HepG2 (cell line): ENCODE measurements at regions not wholly inside any gene's neighbourhood (a gene's known extent, or its start where the extent isn't known, plus 50 kb on each side); places are given as distances from the start of the nearest gene placed in this dataset.

Source experiments
- ATAC-seq: fragments of 200-7000 bp; cut with Tn5 transposase; 3 replicates; pipeline ENCODE4 v1.9.1; 2020; ENCODE audit warnings: mild to moderate bottlenecking, moderate library complexity
- BruUV-seq: library from RNA; stranded (reverse); fragments of 400-500 nt; replicated peaks from 2 replicates; lab custom pipeline; 2021; lab: Mats Ljungman, UMichigan
- CTCF ChIA-PET: fragments of 300-600 bp; formaldehyde crosslinking; extraction: SDS; loops from one replicate; lab custom pipeline; 2021; ENCODE audit warnings: low total read pairs, inconsistent platforms, low intra/inter-chr PET ratio; lab: Yijun Ruan, JAX
- POLR2A ChIA-PET: fragments of 350-600 bp; sonication (Branson Sonifier 250); formaldehyde crosslinking; loops from one replicate; lab custom pipeline; 2020; ENCODE audit warnings: antibody characterized with exemption, inconsistent platforms; lab: Yijun Ruan, JAX
- DNase-seq: peaks from one replicate; pipeline ENCODE4 v3.0.0-alpha.2; 2015; ENCODE audit warnings: low spot score
- FAIRE-seq: peaks from 3 replicates; lab custom pipeline; 2011; peaks lifted over from hg19 to GRCh38; lab: Jason Lieb, UNC
- H2AFZ ChIP-seq: one replicate; pipeline ENCODE4 v1.6.1; 2011; ENCODE audit warnings: low read length, inconsistent platforms
- H3K27ac ChIP-seq: fragments of 300-600 bp; 3 replicates; pipeline ENCODE4 v1.8.0; 2011; ENCODE audit warnings: mixed run types, mild to moderate bottlenecking, mixed read lengths, low read length, inconsistent platforms; ENCODE audit not compliant: insufficient read depth; ENCODE audit errors: extremely low read length
- H3K27me3 ChIP-seq, 2 experiments: fragments of 200-600 bp in 1 of 2; 2 replicates in 1 of 2; 3 replicates in 1 of 2; pipeline versions ENCODE4 v1.6.0 to v1.8.0; 2011; ENCODE audit warnings: low read length in 2 of 2, mild to moderate bottlenecking in 2 of 2, moderate library complexity in 2 of 2, inconsistent platforms in 1 of 2; ENCODE audit not compliant: insufficient read depth in 2 of 2, control insufficient read depth in 1 of 2
- H3K36me3 ChIP-seq, 2 experiments: fragments of 200-600 bp in 1 of 2; replicated peaks in 1 of 2; 2 replicates in 1 of 2; 3 replicates in 1 of 2; pipeline versions ENCODE4 v1.5.1 to v1.8.0; 2011; ENCODE audit warnings: low read length in 2 of 2, inconsistent platforms in 1 of 2; ENCODE audit not compliant: insufficient read depth in 2 of 2, control insufficient read depth in 1 of 2
- H3K4me1 ChIP-seq: 2 replicates; pipeline ENCODE4 v1.5.1; 2012; ENCODE audit warnings: low read length, inconsistent platforms; ENCODE audit not compliant: insufficient read depth
- H3K4me2 ChIP-seq: 2 replicates; pipeline ENCODE4 v1.6.0; 2011; ENCODE audit warnings: low read depth, low read length, inconsistent platforms
- H3K4me3 ChIP-seq, 3 experiments: fragments of 200-600 bp in 1 of 3; sonication (generic), shearing (Covaris generic) in 1 of 3; replicated peaks in 1 of 3; 2 replicates each; pipeline ENCODE4 v1.5.1; 2011 to 2016; ENCODE audit warnings: low read length in 3 of 3, inconsistent platforms in 2 of 3, low read depth in 2 of 3, mild to moderate bottlenecking in 2 of 3, control low read depth in 1 of 3, mixed read lengths in 1 of 3; ENCODE audit not compliant: insufficient read depth in 1 of 3
- H3K79me2 ChIP-seq: one replicate; pipeline ENCODE4 v1.6.1; 2011; ENCODE audit warnings: low read length, inconsistent platforms; ENCODE audit not compliant: insufficient read depth
- H3K9ac ChIP-seq: 2 replicates; pipeline ENCODE4 v1.6.0; 2011; ENCODE audit warnings: mild to moderate bottlenecking, low read depth, low read length, inconsistent platforms; ENCODE audit not compliant: insufficient read depth
- H3K9me3 ChIP-seq: 2 replicates; pipeline ENCODE4 v1.5.1; 2012; ENCODE audit warnings: mild to moderate bottlenecking, low read length
- H4K20me1 ChIP-seq: 2 replicates; pipeline ENCODE4 v1.6.0; 2011; ENCODE audit warnings: inconsistent platforms, mild to moderate bottlenecking, low read length, moderate library complexity; ENCODE audit not compliant: insufficient read depth
- ARID2 ChIP-seq: sonication (generic); formaldehyde crosslinking; IDR thresholded peaks from 2 replicates; pipeline ENCODE4 v1.8.1; 2022; ENCODE audit warnings: mild to moderate bottlenecking, missing genetic modification reagents, borderline replicate concordance
- ELF1 ChIP-seq: sonication (generic); formaldehyde crosslinking; IDR thresholded peaks from 2 replicates; pipeline ENCODE4 v1.4.0; 2020; ENCODE audit warnings: missing genetic modification reagents
- GATA4 ChIP-seq: sonication (generic); IDR thresholded peaks from 2 replicates; pipeline ENCODE4 v1.6.1; 2016; ENCODE audit warnings: antibody characterized with exemption, low read depth, borderline replicate concordance
- HDAC6 ChIP-seq: fragments of 200-600 bp; sonication (generic); IDR thresholded peaks from 2 replicates; pipeline ENCODE4 v1.7.0; 2017; ENCODE audit warnings: mild to moderate bottlenecking, antibody characterized with exemption, low read length, low read depth
- MLX ChIP-seq: IDR thresholded peaks from 2 replicates; pipeline ENCODE4 v1.6.1; 2016
- NFIC ChIP-seq: IDR thresholded peaks from 2 replicates; pipeline ENCODE4 v1.6.1; 2012; ENCODE audit warnings: mild to moderate bottlenecking, low read length, inconsistent platforms
- RCOR2 ChIP-seq: IDR thresholded peaks from 2 replicates; pipeline ENCODE4 v1.6.1; 2016; ENCODE audit warnings: missing biosample characterization, missing genetic modification reagents
- SNAPC2 ChIP-seq: sonication (generic); formaldehyde crosslinking; IDR thresholded peaks from 2 replicates; pipeline ENCODE4 v1.8.1; 2022; ENCODE audit warnings: mild to moderate bottlenecking, missing genetic modification reagents
- TBP ChIP-seq: sonication (generic); formaldehyde crosslinking; IDR thresholded peaks from 2 replicates; pipeline ENCODE4 v1.5.0; 2020; ENCODE audit warnings: missing genetic modification reagents
- UBTF ChIP-seq: sonication (generic); formaldehyde crosslinking; IDR thresholded peaks from 2 replicates; pipeline ENCODE4 v1.4.0; 2020; ENCODE audit warnings: mild to moderate bottlenecking, missing genetic modification reagents
- ZBTB43 ChIP-seq: sonication (generic); formaldehyde crosslinking; conservative IDR thresholded peaks from 2 replicates; pipeline ENCODE4 v1.4.0; 2020; ENCODE audit warnings: missing genetic modification reagents
- ZNF260 ChIP-seq: sonication (generic); formaldehyde crosslinking; IDR thresholded peaks from 2 replicates; pipeline ENCODE4 v1.4.0; 2020; ENCODE audit warnings: missing genetic modification reagents, low read depth, mild to moderate bottlenecking, borderline replicate concordance
- ZNF629 ChIP-seq: sonication (generic); formaldehyde crosslinking; conservative IDR thresholded peaks from 2 replicates; pipeline ENCODE4 v1.5.0; 2020; ENCODE audit warnings: missing genetic modification reagents
- ZNF670 ChIP-seq: sonication (generic); formaldehyde crosslinking; IDR thresholded peaks from 2 replicates; pipeline ENCODE4 v1.8.0; 2022; ENCODE audit warnings: mild to moderate bottlenecking, missing genetic modification reagents, borderline replicate concordance
- ZNF672 ChIP-seq: sonication (generic); formaldehyde crosslinking; IDR thresholded peaks from 2 replicates; pipeline ENCODE4 v1.8.1; 2022; ENCODE audit warnings: missing genetic modification reagents
- WGBS: methylation state at CpG from one replicate; pipeline ENCODE4 v1.1.6; 2017; ENCODE audit warnings: low lambda C conversion rate; 5-methylcytosine and 5-hydroxymethylcytosine counted together
- in situ Hi-C: cut with HindIII; loops from 2 replicates; pipeline ENCODE4 v1.10.0; 2017; ENCODE audit warnings: low pct_unique_long_range_greater_than_20kb; ENCODE audit not compliant: extremely low pct_ligation_motif_present
- intact Hi-C: fragments of 100-400 bp; cut with micrococcal nuclease; formaldehyde crosslinking; loops from one replicate; pipeline ENCODE4 v1.10.0; 2022; ENCODE audit not compliant: unreplicated experiment

GRCh38 chr2:47666332-47666731 is 95.5 kb upstream of the KCNK12 start:
- Histone ChIP-seq H3K4me2 (no peak overlapping the region), H3K79me2 (no peaks in the 10 kb centered on the region), H3K36me3 (no peaks in the 10 kb centered on the region), H3K9ac (no peak overlapping the region), H3K27me3 (peaks cover 0 to 2% of the 10 kb centered on the region in 2 experiments; a peak in 2 of 5 replicates), H2AFZ (no peak overlapping the region), H3K9me3 (no peaks in the 10 kb centered on the region), H3K27ac (no peak overlapping the region), H3K4me1 (no peaks in the 10 kb centered on the region), H4K20me1 (no peaks in the 10 kb centered on the region), H3K4me3 (no peak overlapping the region)
- no peak for ATAC-seq
- POLR2A ChIA-PET = no interaction called here
- CTCF ChIA-PET = no interaction called here
- TF ChIP-seq ZNF670 (CRISPR knock-in tag) (no peak), HDAC6 (no peak), GATA4 (no peak), ZNF629 (no peak), SNAPC2 (CRISPR knock-in tag) (no peak), ZNF672 (CRISPR knock-in tag) (no peak), RCOR2 (CRISPR knock-in tag) (no peak), ZNF260 (CRISPR knock-in tag) (no peak)
- DNase-seq = no peak
- FAIRE-seq = no peak
- no TSS peak for BruUV-seq
- in situ Hi-C loops (no loop called here), intact Hi-C loops (no loop called here)

- POLR2A ChIA-PET = no interaction called here
- DNase-seq (no peak), ATAC-seq (no peak), FAIRE-seq (no peak)
- Histone ChIP-seq H3K27me3 (peaks cover 0 to 2% of the 10 kb centered on the region in 2 experiments; a peak in 2 of 5 replicates), H3K9ac (no peak overlapping the region), H3K9me3 (no peaks in the 10 kb centered on the region), H3K36me3 (no peaks in the 10 kb centered on the region), H4K20me1 (no peaks in the 10 kb centered on the region), H3K27ac (no peak overlapping the region), H3K4me3 (no peak overlapping the region), H3K79me2 (no peaks in the 10 kb centered on the region), H3K4me2 (no peak overlapping the region), H2AFZ (no peak overlapping the region), H3K4me1 (no peaks in the 10 kb centered on the region)
- intact Hi-C loops (no loop called here), in situ Hi-C loops (no loop called here)
- no TSS peak for BruUV-seq
- CTCF ChIA-PET = no interaction called here
- 30% methylated on average over 7 of the region's 7 CpGs for WGBS
- TF ChIP-seq ARID2 (no peak), UBTF (CRISPR knock-in tag) (no peak), ZBTB43 (CRISPR knock-in tag) (no peak), ELF1 (CRISPR knock-in tag) (no peak), NFIC (no peak), MLX (no peak), TBP (CRISPR knock-in tag) (no peak)
Measured at GRCh38 chr2:47664817-47665216, 94.0 kb upstream of the KCNK12 start.
